ENCODE measurements at regions not wholly inside any gene's neighbourhood (a gene's known extent, or its start where the extent isn't known, plus 50 kb on each side); places are given as distances from the start of the nearest gene placed in this dataset.

- TF ChIP-seq GATA3 (IDR thresholded peaks at IDR 0.05; ENCODE audit: low read depth, low read length) (no peak), GATA2 (IDR thresholded peaks at IDR 0.05; ENCODE audit: low read depth, low read length) (no peak)
Observed at GRCh38 chr10:8946451-8946850, 892.0 kb downstream of the GATA3 start.

All from SH-SY5Y (cell line).